ENCODE measurements at regions not wholly inside any gene's neighbourhood (a gene's known extent, or its start where the extent isn't known, plus 50 kb on each side); places are given as distances from the start of the nearest gene placed in this dataset.

GRCh38 chr16:52294660-52295059 is 252.3 kb downstream of the TOX3 start:
- TF ChIP-seq CTCF (IDR thresholded peaks at IDR 0.05; ENCODE audit: insufficient read depth, low read depth, low read length), result no peak
- no peak overlapping the region for H3K4me3 ChIP-seq (ENCODE audit: low read depth, low read length)
- DNase-seq (ENCODE audit: low read depth), result no peak

GRCh38 chr16:52293204-52293603 is 253.7 kb downstream of the TOX3 start:
- no peak overlapping the region for H3K4me3 ChIP-seq (ENCODE audit: low read depth, low read length)
- no peak for TF ChIP-seq CTCF (IDR thresholded peaks at IDR 0.05; ENCODE audit: insufficient read depth, low read depth, low read length)
- no peak for DNase-seq (ENCODE audit: low read depth)

- TF ChIP-seq CTCF (IDR thresholded peaks at IDR 0.05; ENCODE audit: insufficient read depth, low read depth, low read length), result no peak
- no peak for DNase-seq (ENCODE audit: low read depth)
These were observed 263.2 kb downstream of the TOX3 start for GRCh38 chr16:52283584-52284375.

DNA sequence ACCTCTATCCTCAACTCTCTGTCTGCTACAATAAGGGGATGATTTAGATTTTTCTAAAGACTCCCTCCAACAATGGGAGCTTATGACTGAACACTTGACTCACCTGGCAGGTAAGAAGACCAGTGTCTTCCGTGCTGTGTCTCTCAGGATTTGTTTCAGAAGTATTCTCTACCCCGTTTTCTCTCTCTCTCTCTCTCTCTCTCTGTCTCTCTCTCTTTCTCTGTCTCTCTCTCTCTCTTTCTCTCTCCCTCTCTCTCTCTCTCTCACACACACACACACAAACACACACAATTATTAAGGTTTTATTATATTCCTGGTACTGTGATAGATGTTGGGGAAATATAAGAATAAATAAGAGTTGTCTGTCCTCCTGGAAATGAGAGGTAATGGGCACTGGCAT is 263.9 kb downstream of the TOX3 start:
- DNase-seq (ENCODE audit: low read depth), result peak; percentile 46
- TF ChIP-seq CTCF (IDR thresholded peaks at IDR 0.05; ENCODE audit: insufficient read depth, low read depth, low read length), result no peak
- no peak overlapping the region for H3K4me3 ChIP-seq (ENCODE audit: low read depth, low read length)

More at GRCh38 chr16:52283584-52284375, 263.2 kb downstream of the TOX3 start:
- H3K4me3 ChIP-seq (ENCODE audit: low read depth, low read length), result no peak overlapping the region

DNA sequence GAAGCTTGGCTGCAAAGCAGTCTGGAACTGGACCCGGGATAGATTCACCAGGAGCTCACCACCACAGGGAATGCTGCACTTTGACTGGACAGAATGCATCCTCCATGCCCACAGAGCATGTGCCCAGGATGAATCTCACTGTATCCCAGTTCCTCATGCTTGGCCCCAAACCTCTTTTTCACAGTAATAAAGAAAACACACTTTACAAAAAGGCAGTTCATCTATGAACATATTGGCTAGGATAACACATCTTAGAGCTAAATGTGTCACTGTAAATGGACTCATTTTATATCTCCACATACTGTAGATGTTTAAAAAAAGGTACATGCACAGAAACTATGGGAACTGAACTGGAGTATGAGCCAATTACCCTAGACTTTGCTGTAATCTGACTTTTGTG is 266.9 kb downstream of the TOX3 start:
- no peak overlapping the region for H3K4me3 ChIP-seq (ENCODE audit: low read depth, low read length)
- no peak for DNase-seq (ENCODE audit: low read depth)
- TF ChIP-seq CTCF (IDR thresholded peaks at IDR 0.05; ENCODE audit: insufficient read depth, low read depth, low read length), result no peak

DNA sequence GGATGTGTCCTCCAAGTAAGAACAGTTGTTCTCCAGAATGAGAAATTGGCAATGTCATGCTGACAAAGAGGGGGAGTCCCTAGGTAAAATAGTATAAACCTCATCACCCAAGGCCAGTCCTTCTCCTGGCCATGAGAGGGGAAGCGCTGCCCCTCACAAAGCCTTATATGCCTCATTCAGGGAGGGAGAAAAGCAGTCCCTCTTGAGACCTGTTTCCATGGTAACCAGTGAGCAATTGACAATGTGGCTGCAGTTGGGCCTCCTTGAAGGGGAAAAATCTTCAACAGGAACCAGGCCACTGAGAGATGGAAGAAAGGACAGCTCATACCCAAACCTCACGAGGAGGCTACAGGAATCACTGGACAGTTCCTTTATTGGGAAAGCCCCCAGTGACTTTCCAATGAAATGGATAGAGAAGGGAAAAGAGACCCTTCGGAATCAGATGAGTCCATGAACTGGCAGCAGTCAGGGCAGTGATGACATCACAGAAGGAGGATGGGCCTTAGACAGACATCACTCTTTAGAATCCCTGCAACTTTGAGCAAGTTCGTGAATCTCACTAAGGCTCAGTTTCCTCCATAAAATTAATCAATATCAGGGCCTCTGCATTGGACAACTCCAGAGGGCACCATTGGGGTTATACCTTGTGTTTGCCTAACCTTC is 275.7 kb downstream of the TOX3 start:
- no peak for TF ChIP-seq CTCF (IDR thresholded peaks at IDR 0.05; ENCODE audit: insufficient read depth, low read depth, low read length)
- H3K4me3 ChIP-seq (ENCODE audit: low read depth, low read length), result no peak overlapping the region
- no peak for DNase-seq (ENCODE audit: low read depth)
